Subcutaneous abdominal adipose tissue (tissue), 5 donors: ENCODE measurements at regions not wholly inside any gene's neighbourhood (a gene's known extent, or its start where the extent isn't known, plus 50 kb on each side); places are given as distances from the start of the nearest gene placed in this dataset.

ENCODE experiments used
- H3K27ac ChIP-seq: one replicate; pipeline ENCODE4 v1.7.0; 2013; ENCODE audit warnings: low read depth, mild to moderate bottlenecking, inconsistent platforms, low read length, moderate library complexity
- H3K27me3 ChIP-seq, 5 donors: one replicate each; pipeline ENCODE4 v1.7.0; 2013; ENCODE audit warnings: low read length in 5 of 5, inconsistent platforms in 1 of 5; ENCODE audit not compliant: control insufficient read depth in 5 of 5, insufficient read depth in 4 of 5
- H3K36me3 ChIP-seq, 5 donors: one replicate each; pipeline ENCODE4 v1.7.0; 2013; ENCODE audit warnings: low read length in 5 of 5; ENCODE audit not compliant: control insufficient read depth in 5 of 5, insufficient read depth in 5 of 5
- H3K4me1 ChIP-seq, 5 donors: one replicate each; pipeline ENCODE4 v1.7.0; 2013; ENCODE audit warnings: low read length in 5 of 5, mild to moderate bottlenecking in 3 of 5, moderate library complexity in 1 of 5; ENCODE audit not compliant: control insufficient read depth in 5 of 5, insufficient read depth in 5 of 5
- H3K4me3 ChIP-seq, 5 donors: one replicate each; pipeline ENCODE4 v1.7.0; 2013; ENCODE audit warnings: low read length in 5 of 5, low read depth in 1 of 5
- H3K9ac ChIP-seq, 5 donors: one replicate each; pipeline ENCODE4 v1.7.0; 2013; ENCODE audit warnings: low read length in 5 of 5, mild to moderate bottlenecking in 4 of 5, moderate library complexity in 3 of 5
- H3K9me3 ChIP-seq, 5 donors: one replicate each; pipeline ENCODE4 v1.7.0; 2013; ENCODE audit warnings: low read length in 5 of 5; ENCODE audit not compliant: control insufficient read depth in 5 of 5
- donor health status: healthy.
- donor health status: healthy.
- donor health status: healthy.
- donor health status: healthy.
- donor health status: healthy.

DNA sequence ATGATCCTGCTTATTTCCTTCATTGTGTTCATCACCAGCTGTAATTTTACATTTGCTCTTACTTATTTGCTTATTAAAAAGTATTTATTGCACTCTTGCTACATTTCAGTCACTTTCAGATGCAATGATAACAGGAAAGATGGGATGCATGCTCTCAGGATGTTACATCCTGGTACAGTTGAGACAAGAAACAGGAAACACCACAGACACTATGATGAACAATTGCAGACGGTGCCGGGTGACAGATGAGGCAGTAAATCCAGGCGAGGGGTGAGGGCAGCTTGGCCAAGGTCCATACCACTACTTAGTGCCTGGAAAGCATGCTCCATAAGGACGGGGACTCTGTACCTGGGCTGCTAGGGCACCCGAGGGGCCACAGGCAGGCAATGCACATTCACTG lies 156.6 kb upstream of the RAB4A start:
- H3K9ac ChIP-seq = no peak overlapping the region
- no peaks in the 10 kb centered on the region for H3K36me3 ChIP-seq
- H3K27ac ChIP-seq = no peak overlapping the region
- H3K4me3 ChIP-seq = no peak overlapping the region
- no peaks in the 10 kb centered on the region for H3K9me3 ChIP-seq
- H3K27me3 ChIP-seq = no peaks in the 10 kb centered on the region
- H3K4me1 ChIP-seq = peaks cover 2 to 23% (median 19%) of the 10 kb centered on the region in 5 donors

- no peak overlapping the region for H3K4me3 ChIP-seq
- no peaks in the 10 kb centered on the region for H3K9me3 ChIP-seq
- no peak overlapping the region for H3K27ac ChIP-seq
- no peaks in the 10 kb centered on the region for H3K27me3 ChIP-seq
- H3K4me1 ChIP-seq = peaks cover 2 to 17% (median 13%) of the 10 kb centered on the region in 5 donors
- H3K9ac ChIP-seq = no peak overlapping the region
- no peaks in the 10 kb centered on the region for H3K36me3 ChIP-seq
Measured at GRCh38 chr1:229114850-229115365, 156.0 kb upstream of the RAB4A start.

DNA sequence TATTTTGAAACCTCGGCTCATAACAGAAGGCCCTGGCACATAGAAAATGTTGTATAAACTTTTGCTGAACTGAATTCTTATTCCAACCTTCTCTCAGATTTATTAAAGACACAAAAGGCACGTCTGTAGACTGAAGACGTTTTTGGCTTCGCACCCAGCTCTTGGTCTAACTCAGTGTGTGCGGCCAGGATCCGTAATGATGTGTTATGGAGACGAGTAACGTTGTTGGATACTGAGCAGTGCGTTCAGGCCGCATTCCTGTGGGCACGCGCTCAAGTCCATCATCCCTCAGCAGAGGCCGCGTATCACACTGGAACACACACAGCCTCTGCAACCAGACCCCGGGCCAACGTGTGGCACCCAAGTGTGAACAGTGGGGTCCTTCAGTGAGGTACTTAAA lies 154.8 kb upstream of the RAB4A start:
- H3K27me3 ChIP-seq = no peaks in the 10 kb centered on the region
- H3K27ac ChIP-seq = no peak overlapping the region
- H3K9me3 ChIP-seq = no peaks in the 10 kb centered on the region
- no peak overlapping the region for H3K9ac ChIP-seq
- no peak overlapping the region for H3K4me3 ChIP-seq
- no peaks in the 10 kb centered on the region for H3K36me3 ChIP-seq
- H3K4me1 ChIP-seq = peaks cover 2 to 13% (median 11%) of the 10 kb centered on the region in 5 donors

- Histone ChIP-seq H3K4me1 (peaks cover 2 to 12% (median 11%) of the 10 kb centered on the region in 5 donors), H3K27ac (no peak overlapping the region), H3K4me3 (no peak overlapping the region), H3K36me3 (no peaks in the 10 kb centered on the region), H3K27me3 (no peaks in the 10 kb centered on the region), H3K9me3 (no peaks in the 10 kb centered on the region), H3K9ac (no peak overlapping the region)
Measured at GRCh38 chr1:229117664-229118300, 153.1 kb upstream of the RAB4A start.

DNA sequence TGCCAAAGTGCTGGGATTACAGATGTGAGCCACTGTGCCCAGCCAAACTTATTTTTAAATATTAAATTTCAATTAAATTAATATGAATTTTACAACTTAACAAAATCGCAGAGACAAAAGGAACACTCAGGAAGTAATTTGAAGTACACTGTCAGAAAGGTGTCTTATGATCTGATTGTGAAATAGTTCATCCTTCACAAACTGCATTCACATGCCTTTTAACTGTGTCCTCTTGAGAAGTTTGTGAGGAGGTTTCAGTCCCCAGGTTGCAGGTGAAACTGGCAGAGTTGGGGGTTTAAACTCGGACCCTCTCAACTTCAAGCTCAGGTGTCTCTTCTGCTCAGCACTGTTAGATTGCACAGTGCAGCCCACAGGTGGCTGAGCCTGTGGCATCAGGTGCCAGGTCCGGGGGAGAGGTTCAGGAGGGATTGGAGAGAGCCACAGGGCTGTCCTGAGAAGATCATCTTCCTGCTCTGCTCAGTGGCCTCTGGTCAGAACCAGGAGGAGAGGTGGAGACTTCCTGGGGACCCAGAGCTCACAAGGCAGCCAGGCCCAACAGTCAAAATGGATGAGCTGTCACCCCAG lies 152.3 kb upstream of the RAB4A start:
- Histone ChIP-seq H3K9me3 (no peaks in the 10 kb centered on the region), H3K4me1 (peaks cover 2 to 12% (median 11%) of the 10 kb centered on the region in 5 donors), H3K9ac (no peak overlapping the region), H3K4me3 (no peak overlapping the region), H3K27ac (no peak overlapping the region), H3K36me3 (no peaks in the 10 kb centered on the region), H3K27me3 (no peaks in the 10 kb centered on the region)

GRCh38 chr1:229119161-229119560 lies 151.8 kb upstream of the RAB4A start:
- no peak overlapping the region for H3K27ac ChIP-seq
- no peaks in the 10 kb centered on the region for H3K9me3 ChIP-seq
- H3K9ac ChIP-seq = no peak overlapping the region
- no peaks in the 10 kb centered on the region for H3K36me3 ChIP-seq
- H3K4me3 ChIP-seq = no peak overlapping the region
- H3K4me1 ChIP-seq = peaks cover 2 to 12% (median 11%) of the 10 kb centered on the region in 5 donors
- H3K27me3 ChIP-seq = no peaks in the 10 kb centered on the region

GRCh38 chr1:229119876-229120275 lies 151.0 kb upstream of the RAB4A start:
- H3K27me3 ChIP-seq = no peaks in the 10 kb centered on the region
- no peaks in the 10 kb centered on the region for H3K36me3 ChIP-seq
- peaks cover 2 to 18% (median 12%) of the 10 kb centered on the region in 5 donors for H3K4me1 ChIP-seq
- H3K27ac ChIP-seq = no peak overlapping the region
- H3K9ac ChIP-seq = no peak overlapping the region
- H3K9me3 ChIP-seq = no peaks in the 10 kb centered on the region
- H3K4me3 ChIP-seq = no peak overlapping the region

DNA sequence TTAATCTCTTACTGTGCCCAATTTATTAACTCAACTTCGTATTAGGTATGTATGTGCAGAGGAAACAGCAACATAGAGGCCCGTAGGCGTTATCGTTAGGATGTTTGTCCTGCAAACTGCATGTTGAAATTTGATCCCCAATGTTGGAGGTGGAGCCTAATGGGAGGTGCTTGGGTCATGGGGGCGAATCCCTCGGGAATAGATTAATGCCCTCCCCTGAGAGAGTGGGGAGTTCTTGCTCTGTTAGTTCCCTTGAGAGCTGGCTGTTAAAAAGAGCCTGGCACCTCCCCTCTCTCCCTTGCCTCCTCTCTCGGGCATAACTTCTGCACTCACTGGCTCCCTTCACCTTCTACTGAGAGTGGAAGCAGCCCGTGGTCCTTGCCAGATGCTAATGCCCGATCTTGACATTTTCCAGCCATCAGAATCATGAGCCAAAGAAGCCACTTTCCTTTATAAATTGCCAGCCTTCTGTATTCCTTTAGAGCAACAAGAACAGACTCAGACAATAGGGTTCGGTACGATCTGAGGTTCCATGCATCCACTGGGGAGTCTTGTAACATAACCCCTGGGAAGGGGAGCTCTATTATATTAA lies 149.0 kb upstream of the RAB4A start:
- Histone ChIP-seq H3K27me3 (no peaks in the 10 kb centered on the region), H3K4me3 (no peak overlapping the region), H3K9ac (no peak overlapping the region), H3K4me1 (peaks cover 2 to 19% (median 12%) of the 10 kb centered on the region in 5 donors), H3K36me3 (no peaks in the 10 kb centered on the region), H3K27ac (no peak overlapping the region), H3K9me3 (no peaks in the 10 kb centered on the region)

DNA sequence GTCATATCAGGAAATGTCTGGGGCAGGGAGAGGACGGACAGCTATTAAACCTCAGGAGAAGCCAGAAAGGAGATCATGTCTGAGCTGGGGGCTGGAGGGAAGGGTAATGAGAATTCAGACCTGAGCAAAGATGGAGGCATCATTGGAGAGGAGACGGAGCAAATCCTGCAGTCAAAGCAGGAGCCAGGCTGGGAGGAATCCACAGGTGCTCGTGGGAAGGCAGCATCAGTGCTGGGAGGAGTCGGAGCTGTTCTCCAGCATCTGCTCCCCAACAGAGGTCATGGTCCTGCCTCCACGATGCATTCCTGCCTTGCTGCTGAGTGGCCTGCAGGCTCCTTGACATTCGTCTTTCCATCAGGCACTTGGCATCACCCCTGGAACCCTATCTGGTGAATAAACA lies 148.3 kb upstream of the RAB4A start:
- no peaks in the 10 kb centered on the region for H3K36me3 ChIP-seq
- H3K27ac ChIP-seq = no peak overlapping the region
- no peak overlapping the region for H3K9ac ChIP-seq
- no peaks in the 10 kb centered on the region for H3K27me3 ChIP-seq
- H3K4me1 ChIP-seq = peaks cover under 1 to 16% (median 6%) of the 10 kb centered on the region in 5 donors
- H3K9me3 ChIP-seq = no peaks in the 10 kb centered on the region
- H3K4me3 ChIP-seq = no peak overlapping the region

GRCh38 chr1:229124116-229124515 lies 146.8 kb upstream of the RAB4A start:
- no peak overlapping the region for H3K9ac ChIP-seq
- H3K27ac ChIP-seq = no peak overlapping the region
- no peaks in the 10 kb centered on the region for H3K36me3 ChIP-seq
- no peak overlapping the region for H3K4me3 ChIP-seq
- no peaks in the 10 kb centered on the region for H3K27me3 ChIP-seq
- H3K4me1 ChIP-seq = peaks cover 0 to 9% (median 0%) of the 10 kb centered on the region in 5 donors
- H3K9me3 ChIP-seq = no peaks in the 10 kb centered on the region
